CD4-positive, alpha-beta T cell treated with Interleukin-1 beta for 1 hour (primary cell): ENCODE measurements at regions not wholly inside any gene's neighbourhood (a gene's known extent, or its start where the extent isn't known, plus 50 kb on each side); places are given as distances from the start of the nearest gene placed in this dataset.

ENCODE experiments used
- DNase-seq, 2 donors: peaks; one replicate each; pipeline ENCODE4 v3.0.0-alpha.2; 2020 to 2022

- DNase-seq = no peak
Observed at GRCh38 chr4:102441978-102442911, 58.9 kb upstream of the NFKB1 start.

- DNase-seq = no peak
Observed at GRCh38 chr4:102444752-102445151, 56.4 kb upstream of the NFKB1 start.

- no peak for DNase-seq
Observed at GRCh38 chr4:102445213-102445612, 55.9 kb upstream of the NFKB1 start.

GRCh38 chr4:102447413-102447812, 53.7 kb upstream of the NFKB1 start:
- peak in 1 of 2 donors; percentile 30 for DNase-seq

GRCh38 chr4:102449751-102450352, 51.3 kb upstream of the NFKB1 start:
- DNase-seq = peak; percentile 49 to 80

- DNase-seq = no peak
Observed at GRCh38 chr4:102451266-102451665, 49.9 kb upstream of the NFKB1 start.
